Effector memory CD8-positive, alpha-beta T cell (primary cell): ENCODE measurements at regions not wholly inside any gene's neighbourhood (a gene's known extent, or its start where the extent isn't known, plus 50 kb on each side); places are given as distances from the start of the nearest gene placed in this dataset.

ENCODE experiments used
- ATAC-seq: fragments of 150-1000 bp; cut with Tn5 transposase; replicated peaks from 2 replicates; pipeline ENCODE4 v1.10.0; 2021; ENCODE audit warnings: mild to moderate bottlenecking, moderate library complexity
- DNase-seq, 3 experiments: peaks; one replicate each; pipeline ENCODE4 v3.0.0; 2021
- H3K27ac Mint-ChIP-seq, 2 donors: one replicate each; pipeline ENCODE4 v1.8.0; 2022; ENCODE audit warnings: mild to moderate bottlenecking in 2 of 2, mixed read lengths in 2 of 2, moderate library complexity in 2 of 2
- H3K27me3 Mint-ChIP-seq, 2 donors: one replicate each; pipeline ENCODE4 v1.8.0; 2022; ENCODE audit warnings: mixed read lengths in 2 of 2
- H3K36me3 Mint-ChIP-seq: one replicate; pipeline ENCODE4 v1.8.0; 2022; ENCODE audit warnings: mild to moderate bottlenecking, moderate library complexity, mixed read lengths; ENCODE audit not compliant: insufficient read depth
- H3K4me1 Mint-ChIP-seq, 2 donors: one replicate each; pipeline ENCODE4 v1.8.0; 2022; ENCODE audit warnings: low read depth in 2 of 2, mixed read lengths in 2 of 2
- H3K4me3 Mint-ChIP-seq, 2 donors: one replicate each; pipeline ENCODE4 v1.8.0; 2022; ENCODE audit warnings: mild to moderate bottlenecking in 2 of 2, mixed read lengths in 2 of 2, moderate library complexity in 2 of 2
- H3K9me3 Mint-ChIP-seq, 2 donors: one replicate each; pipeline ENCODE4 v1.8.0; 2022; ENCODE audit warnings: mixed read lengths in 2 of 2

- DNase-seq = no peak
- Mint-ChIP-seq H3K27me3 (peaks cover 0 to 2% of the 10 kb centered on the region in 2 donors), H3K27ac (no peak overlapping the region), H3K9me3 (no peaks in the 10 kb centered on the region), H3K36me3 (no peaks in the 10 kb centered on the region), H3K4me1 (no peaks in the 10 kb centered on the region), H3K4me3 (no peak overlapping the region)
- ATAC-seq = no peak
Observed at GRCh38 chr5:61919920-61920319, 386.1 kb upstream of the KIF2A start.

DNA sequence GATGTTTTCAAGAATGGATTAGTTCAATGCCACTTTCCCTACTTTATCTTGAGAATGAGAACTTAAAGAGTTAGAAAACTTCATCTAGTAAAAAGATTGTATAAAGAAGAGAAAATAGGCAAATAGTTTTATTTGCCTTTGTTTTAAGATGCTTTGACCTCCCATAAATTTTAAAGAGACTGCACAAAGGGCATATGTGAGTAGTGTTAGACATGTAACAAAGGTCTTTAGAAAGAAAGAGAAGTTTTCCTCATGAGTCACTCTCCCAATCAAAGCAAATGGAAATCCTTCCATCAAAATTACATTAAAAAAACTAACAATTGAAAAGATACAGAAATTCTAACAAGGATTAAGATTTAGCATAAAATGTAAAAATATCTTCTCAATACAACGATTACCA is 381.8 kb upstream of the KIF2A start:
- no peaks in the 10 kb centered on the region for H3K9me3 Mint-ChIP-seq
- DNase-seq = no peak
- no peak overlapping the region for H3K4me3 Mint-ChIP-seq
- ATAC-seq = no peak
- peaks cover 0 to 7% of the 10 kb centered on the region in 2 donors for H3K27me3 Mint-ChIP-seq
- H3K36me3 Mint-ChIP-seq = no peaks in the 10 kb centered on the region
- H3K27ac Mint-ChIP-seq = no peak overlapping the region
- H3K4me1 Mint-ChIP-seq = no peaks in the 10 kb centered on the region

- Mint-ChIP-seq H3K9me3 (no peaks in the 10 kb centered on the region), H3K27ac (no peak overlapping the region), H3K4me1 (no peaks in the 10 kb centered on the region), H3K27me3 (peaks cover 0 to 7% of the 10 kb centered on the region in 2 donors), H3K4me3 (no peak overlapping the region), H3K36me3 (no peaks in the 10 kb centered on the region)
- DNase-seq = no peak
- ATAC-seq = no peak
Observed at GRCh38 chr5:61926911-61927310, 379.1 kb upstream of the KIF2A start.

DNA sequence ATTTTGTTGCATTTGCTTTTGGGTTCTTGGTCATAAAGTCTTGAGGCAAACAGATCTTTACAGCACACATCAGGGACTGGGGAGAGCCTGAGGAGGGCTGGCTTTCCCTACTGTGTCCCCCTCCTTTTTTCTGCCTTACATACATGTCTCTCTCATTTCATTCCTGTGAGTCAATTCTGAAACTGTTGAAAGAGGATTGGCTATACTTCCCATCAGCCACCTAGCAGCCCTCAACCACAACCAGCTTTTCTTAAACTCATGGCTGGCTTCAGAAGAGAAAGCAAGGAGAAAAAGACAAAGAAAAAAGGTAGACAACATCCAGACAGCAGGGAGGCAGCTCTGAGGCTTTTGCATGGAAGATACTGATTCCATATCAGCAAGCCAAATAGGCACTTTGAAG is 374.8 kb upstream of the KIF2A start:
- Mint-ChIP-seq H3K36me3 (no peaks in the 10 kb centered on the region), H3K27ac (no peak overlapping the region), H3K9me3 (no peaks in the 10 kb centered on the region), H3K4me3 (no peak overlapping the region), H3K4me1 (no peaks in the 10 kb centered on the region), H3K27me3 (no peaks in the 10 kb centered on the region)
- no peak for DNase-seq
- ATAC-seq = no peak

GRCh38 chr5:61933787-61934626 is 372.0 kb upstream of the KIF2A start:
- H3K4me1 Mint-ChIP-seq = no peaks in the 10 kb centered on the region
- DNase-seq (no peak), ATAC-seq (no peak)
- H3K9me3 Mint-ChIP-seq = peaks cover 0 to 3% of the 10 kb centered on the region in 2 donors
- H3K4me3 Mint-ChIP-seq = no peak overlapping the region
- no peak overlapping the region for H3K27ac Mint-ChIP-seq
- no peaks in the 10 kb centered on the region for H3K27me3 Mint-ChIP-seq
- no peaks in the 10 kb centered on the region for H3K36me3 Mint-ChIP-seq

- Mint-ChIP-seq H3K27ac (no peak overlapping the region), H3K9me3 (peaks cover 0 to 3% of the 10 kb centered on the region in 2 donors), H3K4me3 (no peak overlapping the region), H3K27me3 (no peaks in the 10 kb centered on the region), H3K36me3 (no peaks in the 10 kb centered on the region), H3K4me1 (no peaks in the 10 kb centered on the region)
- DNase-seq = no peak
- ATAC-seq = no peak
Observed at GRCh38 chr5:61941637-61942036, 364.4 kb upstream of the KIF2A start.

DNA sequence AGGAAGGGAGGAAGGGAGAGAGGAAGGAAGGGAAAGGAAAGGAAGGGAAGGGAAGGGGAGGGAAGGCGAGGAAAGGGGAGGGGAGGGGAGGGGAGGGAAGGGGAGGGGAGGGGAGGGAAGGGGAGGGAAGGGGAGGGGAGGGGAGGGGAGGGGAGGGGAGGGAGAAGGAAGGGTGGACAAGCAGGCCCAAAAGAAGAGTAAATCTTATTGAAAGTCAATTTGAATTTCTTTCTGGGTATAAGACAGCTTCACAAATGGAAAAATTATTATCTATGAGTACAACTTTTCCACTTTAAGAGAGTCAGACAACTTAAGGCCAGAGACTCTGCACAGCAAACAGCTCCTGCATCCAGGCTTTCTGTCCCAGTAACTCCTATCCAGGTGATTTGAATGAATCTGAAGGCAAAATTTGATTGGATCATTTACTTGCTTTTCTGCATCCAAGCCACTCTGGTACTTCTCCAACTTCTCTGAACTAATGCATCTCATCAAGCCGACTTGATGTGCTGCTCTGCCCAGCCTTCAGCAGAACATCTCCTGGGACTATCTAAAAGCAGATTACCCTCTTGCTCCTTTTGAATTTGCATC is 363.4 kb upstream of the KIF2A start:
- Mint-ChIP-seq H3K36me3 (no peaks in the 10 kb centered on the region), H3K4me1 (no peaks in the 10 kb centered on the region), H3K4me3 (no peak overlapping the region), H3K27me3 (no peaks in the 10 kb centered on the region), H3K27ac (no peak overlapping the region), H3K9me3 (peaks cover 0 to 3% of the 10 kb centered on the region in 2 donors)
- ATAC-seq = no peak
- DNase-seq = no peak

DNA sequence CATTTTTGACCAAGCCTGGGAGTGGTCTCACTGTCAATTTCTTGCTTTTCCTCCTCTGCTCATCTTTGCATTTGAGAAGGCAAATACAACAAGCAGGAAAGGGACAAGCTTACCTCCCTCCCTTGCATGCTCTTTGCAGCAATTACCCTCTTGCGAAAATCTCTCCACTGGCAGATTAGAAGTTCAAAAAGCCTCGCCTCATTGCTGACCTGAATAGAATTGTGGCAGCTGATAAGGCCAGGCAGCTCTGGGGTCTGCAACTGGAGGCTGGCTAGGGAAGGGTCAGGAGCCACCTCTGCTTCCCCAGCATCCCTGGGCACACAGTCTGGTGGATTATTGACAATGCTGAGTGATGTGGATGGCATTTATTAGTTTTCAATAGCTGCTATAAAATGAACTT is 362.3 kb upstream of the KIF2A start:
- Mint-ChIP-seq H3K4me3 (no peak overlapping the region), H3K9me3 (peaks cover 0 to 2% of the 10 kb centered on the region in 2 donors), H3K4me1 (no peaks in the 10 kb centered on the region), H3K27me3 (no peaks in the 10 kb centered on the region), H3K36me3 (no peaks in the 10 kb centered on the region), H3K27ac (no peak overlapping the region)
- no peak for ATAC-seq
- DNase-seq = no peak

DNA sequence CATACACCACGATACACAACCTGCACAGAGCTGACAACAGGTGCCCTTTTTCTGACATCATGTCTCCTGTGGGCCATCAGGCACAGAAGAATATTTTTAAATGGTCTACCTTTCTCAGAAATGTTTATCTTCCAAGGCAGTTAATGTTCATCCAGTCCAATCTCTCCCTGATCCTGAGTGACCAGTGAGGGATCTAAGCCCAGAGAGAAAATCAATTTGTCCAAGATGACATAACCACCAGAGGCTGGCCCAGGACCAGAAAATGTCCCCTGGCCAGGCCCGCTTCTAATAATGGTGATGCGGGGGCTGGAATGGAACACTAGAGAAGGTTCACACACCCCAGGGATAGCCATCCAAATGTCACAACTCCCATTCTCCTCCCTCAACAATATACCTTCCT is 357.9 kb upstream of the KIF2A start:
- peaks cover 0 to 2% of the 10 kb centered on the region in 2 donors for H3K9me3 Mint-ChIP-seq
- no peak for DNase-seq
- no peak overlapping the region for H3K27ac Mint-ChIP-seq
- ATAC-seq = no peak
- H3K36me3 Mint-ChIP-seq = no peaks in the 10 kb centered on the region
- H3K4me1 Mint-ChIP-seq = no peaks in the 10 kb centered on the region
- no peaks in the 10 kb centered on the region for H3K27me3 Mint-ChIP-seq
- H3K4me3 Mint-ChIP-seq = no peak overlapping the region

- H3K4me1 Mint-ChIP-seq = no peaks in the 10 kb centered on the region
- ATAC-seq (no peak), DNase-seq (no peak)
- no peak overlapping the region for H3K27ac Mint-ChIP-seq
- H3K4me3 Mint-ChIP-seq = no peak overlapping the region
- H3K36me3 Mint-ChIP-seq = no peaks in the 10 kb centered on the region
- H3K27me3 Mint-ChIP-seq = no peaks in the 10 kb centered on the region
- peaks cover 0 to 2% of the 10 kb centered on the region in 2 donors for H3K9me3 Mint-ChIP-seq
Observed at GRCh38 chr5:61949054-61949678, 356.8 kb upstream of the KIF2A start.

- H3K27ac Mint-ChIP-seq = no peak overlapping the region
- H3K4me1 Mint-ChIP-seq = no peaks in the 10 kb centered on the region
- no peak for DNase-seq
- H3K4me3 Mint-ChIP-seq = no peak overlapping the region
- H3K36me3 Mint-ChIP-seq = no peaks in the 10 kb centered on the region
- H3K9me3 Mint-ChIP-seq = peaks cover 0 to 2% of the 10 kb centered on the region in 2 donors
- H3K27me3 Mint-ChIP-seq = no peaks in the 10 kb centered on the region
- no peak for ATAC-seq
Observed at GRCh38 chr5:61949679-61950435, 356.1 kb upstream of the KIF2A start.

DNA sequence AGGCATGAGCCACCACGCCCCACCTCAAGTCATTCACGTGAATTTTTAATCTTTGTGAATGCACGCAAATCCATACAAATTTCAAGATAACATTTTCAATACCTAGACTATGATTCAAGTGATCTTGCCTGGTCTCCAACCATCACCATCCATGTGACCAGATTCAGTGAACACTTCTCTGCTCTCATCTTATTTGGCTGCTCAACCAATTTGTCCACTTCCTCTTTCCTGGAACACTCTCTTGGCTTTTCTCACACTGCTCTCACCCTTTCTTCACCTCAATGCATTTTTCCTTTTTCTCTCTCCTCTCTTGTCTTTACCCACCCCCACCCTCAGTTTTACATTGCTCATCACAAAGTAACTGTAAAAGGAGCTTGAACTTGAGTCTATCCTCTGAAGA is 354.7 kb upstream of the KIF2A start:
- Mint-ChIP-seq H3K27ac (no peak overlapping the region), H3K4me3 (no peak overlapping the region), H3K4me1 (no peaks in the 10 kb centered on the region), H3K36me3 (no peaks in the 10 kb centered on the region), H3K9me3 (peaks cover 0 to 2% of the 10 kb centered on the region in 2 donors), H3K27me3 (no peaks in the 10 kb centered on the region)
- ATAC-seq = no peak
- DNase-seq = no peak

GRCh38 chr5:61953913-61954312 is 352.1 kb upstream of the KIF2A start:
- no peaks in the 10 kb centered on the region for H3K36me3 Mint-ChIP-seq
- peaks cover 0 to under 1% of the 10 kb centered on the region in 2 donors for H3K9me3 Mint-ChIP-seq
- no peak overlapping the region for H3K4me3 Mint-ChIP-seq
- ATAC-seq (no peak), DNase-seq (no peak)
- no peaks in the 10 kb centered on the region for H3K27me3 Mint-ChIP-seq
- no peak overlapping the region for H3K27ac Mint-ChIP-seq
- H3K4me1 Mint-ChIP-seq = no peaks in the 10 kb centered on the region
